Stimulated activated CD4-positive, alpha-beta T cell treated with anti-CD3 and anti-CD28 coated beads, Interleukin-4, amount 100 ng/mL, for 48 hours (primary cell): ENCODE measurements at regions not wholly inside any gene's neighbourhood (a gene's known extent, or its start where the extent isn't known, plus 50 kb on each side); places are given as distances from the start of the nearest gene placed in this dataset.

Experiments used
- DNase-seq, 2 donors: peaks; one replicate each; pipeline ENCODE4 v3.0.0-alpha.2; 2020; ENCODE audit warnings: low read depth in 2 of 2

DNA sequence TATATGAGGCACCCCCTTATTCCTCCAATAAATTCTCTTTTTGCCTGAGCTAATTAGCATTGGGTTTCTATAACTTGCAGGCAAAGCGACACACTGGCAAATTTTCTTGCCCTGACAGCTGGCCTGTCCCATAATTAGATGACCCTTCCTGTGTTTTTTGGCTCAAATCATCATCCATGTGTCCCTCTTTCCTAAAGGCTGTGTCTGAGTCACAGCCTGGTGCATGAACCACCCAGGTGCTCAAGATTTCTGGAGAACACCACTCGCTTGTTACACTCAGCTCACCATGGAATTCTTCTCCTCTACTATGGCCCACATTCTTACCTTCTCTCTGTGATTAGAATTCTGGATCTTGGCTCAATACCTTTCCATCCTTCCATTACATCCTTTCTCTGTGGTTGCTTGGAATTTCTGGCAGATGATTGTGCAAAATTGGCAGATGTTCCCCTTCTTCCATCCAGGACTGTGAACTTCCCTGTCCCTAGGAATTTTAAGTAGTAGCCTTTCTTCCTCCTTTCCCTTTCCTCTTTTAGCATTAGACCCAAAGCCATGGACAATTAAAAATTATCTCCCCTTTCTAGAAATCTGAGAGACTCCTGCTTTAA lies 116.0 kb upstream of the ANKRD1 start:
- DNase-seq, result no peak

- no peak for DNase-seq
These were observed 118.1 kb upstream of the ANKRD1 start for GRCh38 chr10:91038971-91039370.

DNA sequence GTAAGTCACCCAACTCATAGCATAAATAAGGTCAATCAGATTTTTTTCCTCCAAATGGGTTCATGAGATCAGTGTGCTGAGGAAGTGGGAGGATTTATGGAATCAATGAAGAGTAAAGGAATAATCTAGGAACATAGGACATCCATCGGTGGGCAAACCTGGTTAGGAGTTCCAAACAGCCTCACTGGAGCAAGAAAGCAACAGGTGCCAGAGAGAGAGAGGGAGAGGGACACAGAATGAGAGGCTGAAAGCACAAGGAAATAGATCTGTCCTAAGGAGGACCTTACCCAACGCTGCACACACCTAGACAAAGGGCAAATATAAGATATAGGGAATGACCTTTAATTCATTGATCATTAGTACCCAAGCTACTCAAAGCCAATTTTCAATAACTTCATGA lies 119.5 kb upstream of the ANKRD1 start:
- DNase-seq, result no peak

DNA sequence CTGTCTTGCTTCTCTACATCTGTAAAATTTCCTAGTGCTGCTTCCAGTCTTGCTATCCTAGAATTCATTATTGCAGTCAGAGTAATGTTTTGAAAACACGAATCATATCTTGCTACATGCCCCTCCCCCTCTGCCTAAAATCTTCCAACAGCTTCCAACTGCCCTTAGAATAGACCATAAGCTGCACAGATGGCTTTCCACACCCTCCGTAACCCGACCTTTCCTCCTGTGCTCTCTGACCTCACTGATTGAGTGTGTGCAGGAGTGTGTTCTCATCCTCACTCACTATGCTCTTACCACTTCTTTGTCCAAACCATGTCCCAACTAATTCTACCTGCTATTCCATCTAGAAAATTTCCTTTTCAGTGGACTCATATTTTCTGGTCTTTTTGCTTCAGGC lies 121.2 kb upstream of the ANKRD1 start:
- no peak for DNase-seq

GRCh38 chr10:91043173-91043910 lies 122.5 kb upstream of the ANKRD1 start:
- DNase-seq, result no peak

DNA sequence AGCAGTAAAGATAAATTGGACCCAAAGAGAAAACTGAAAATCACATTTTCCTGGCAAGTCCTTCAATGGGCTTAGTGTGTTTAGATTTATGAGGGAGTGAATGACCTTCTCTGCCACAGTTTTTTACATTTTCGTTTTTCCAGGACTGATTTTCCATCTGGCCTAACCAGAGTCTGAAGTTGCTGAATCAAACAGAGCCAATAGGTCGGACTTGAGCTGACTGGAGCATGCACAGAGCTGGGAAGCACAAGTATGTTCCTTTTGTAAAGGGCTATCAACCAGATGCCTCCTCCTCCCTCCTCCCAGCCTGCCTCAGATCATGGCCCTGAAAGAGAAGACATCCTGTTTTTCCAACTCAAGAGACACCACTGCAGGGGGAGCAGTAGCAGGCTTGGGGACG lies 126.0 kb upstream of the ANKRD1 start:
- DNase-seq, result no peak

- DNase-seq, result no peak
These were observed 127.5 kb upstream of the ANKRD1 start for GRCh38 chr10:91048380-91048779.

- no peak for DNase-seq
These were observed 128.6 kb upstream of the ANKRD1 start for GRCh38 chr10:91049296-91049987.

- no peak for DNase-seq
These were observed 129.1 kb upstream of the ANKRD1 start for GRCh38 chr10:91049988-91050360.

DNA sequence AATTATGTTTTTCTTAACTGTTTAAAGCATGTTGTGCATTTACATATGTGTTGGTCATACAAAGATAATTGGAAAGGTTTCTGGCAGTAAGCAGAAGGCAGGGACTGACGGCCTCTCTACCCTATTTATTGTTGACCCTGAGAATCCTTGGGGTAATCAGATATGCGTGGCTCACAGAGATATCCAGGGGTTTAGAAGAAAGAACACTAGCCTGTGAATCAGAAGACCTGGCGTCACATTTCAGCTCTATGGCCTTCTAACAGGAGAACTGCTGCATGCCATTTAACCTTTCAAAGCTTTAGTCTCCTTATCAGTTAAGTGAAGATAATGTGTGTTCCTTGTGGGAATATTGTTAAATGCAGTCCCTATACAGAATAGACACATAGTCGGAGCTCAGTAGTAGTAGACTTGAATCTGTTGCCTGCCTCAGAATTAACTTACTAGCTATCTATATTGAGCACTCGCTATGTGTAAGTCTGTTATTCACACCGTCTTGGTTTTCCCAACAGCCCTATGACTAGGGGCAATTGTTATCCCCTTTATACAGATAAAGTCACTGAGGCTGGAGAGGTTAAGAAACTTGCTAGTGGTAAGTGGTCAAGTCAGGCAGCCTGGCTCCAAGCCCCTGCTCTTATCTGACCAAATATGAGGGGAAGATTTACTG lies 129.6 kb upstream of the ANKRD1 start:
- no peak for DNase-seq

- DNase-seq, result no peak
These were observed 130.9 kb upstream of the ANKRD1 start for GRCh38 chr10:91051829-91052228.

DNA sequence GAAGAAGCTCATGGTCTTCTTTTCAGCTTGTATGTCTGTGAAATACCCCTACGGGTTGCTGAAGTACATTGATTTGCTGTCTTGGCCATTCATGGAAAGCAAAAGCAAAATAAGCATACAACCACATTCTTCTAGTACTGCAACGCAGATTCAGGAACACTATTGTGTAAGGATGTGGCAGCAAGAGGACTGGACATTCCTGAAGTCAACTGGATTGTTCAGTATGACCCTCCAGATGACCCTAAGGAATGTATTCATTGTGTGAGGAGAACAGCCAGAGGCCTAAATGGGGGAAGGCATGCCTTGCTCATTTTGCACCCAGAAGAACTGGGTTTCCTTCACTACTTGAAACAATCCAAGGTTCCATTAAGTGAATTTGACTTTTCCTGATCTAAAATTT lies 133.4 kb upstream of the ANKRD1 start:
- no peak for DNase-seq

DNA sequence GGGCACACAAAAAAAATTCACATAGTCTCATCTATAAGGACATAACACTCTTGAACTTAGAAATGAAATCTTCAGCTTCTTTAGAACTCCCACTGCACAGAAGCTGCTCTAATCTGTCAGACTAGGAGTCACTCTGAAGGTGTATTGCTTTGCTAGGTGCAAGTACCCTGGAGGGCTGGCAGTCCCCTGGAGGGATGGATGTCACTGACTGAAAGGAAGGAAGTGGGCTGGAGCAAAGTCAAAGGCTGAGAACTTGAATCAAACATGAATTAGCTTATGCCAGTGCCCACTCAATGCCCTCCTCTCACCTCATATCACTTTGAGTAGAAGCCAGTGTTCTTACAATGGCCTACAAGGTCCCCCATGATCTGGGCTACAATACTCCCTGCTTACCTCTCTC lies 140.3 kb upstream of the ANKRD1 start:
- DNase-seq, result no peak

GRCh38 chr10:91061608-91062007 lies 140.7 kb upstream of the ANKRD1 start:
- no peak for DNase-seq

DNA sequence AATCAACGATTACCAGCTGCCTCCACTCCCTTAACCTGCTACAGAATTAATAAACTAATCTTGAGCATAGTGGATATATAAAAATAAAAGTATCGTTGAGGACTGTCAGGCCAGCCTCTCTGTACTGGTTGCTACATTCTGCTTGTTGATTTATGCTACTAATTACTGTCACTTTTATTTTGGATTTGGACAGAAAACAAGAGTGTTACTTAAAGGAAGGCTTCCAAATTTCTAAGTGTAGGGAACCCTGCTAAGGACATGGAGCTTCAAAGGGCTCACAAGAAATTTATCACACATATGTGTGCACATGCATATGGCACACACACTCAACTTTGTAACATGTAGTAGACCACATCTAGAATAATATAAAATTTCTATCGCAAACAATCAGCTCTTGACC lies 141.2 kb upstream of the ANKRD1 start:
- DNase-seq, result no peak

- DNase-seq, result no peak
These were observed 148.7 kb upstream of the PCGF5 start for GRCh38 chr10:91071786-91072185.

- DNase-seq, result no peak
These were observed 147.0 kb upstream of the PCGF5 start for GRCh38 chr10:91073286-91073979.

DNA sequence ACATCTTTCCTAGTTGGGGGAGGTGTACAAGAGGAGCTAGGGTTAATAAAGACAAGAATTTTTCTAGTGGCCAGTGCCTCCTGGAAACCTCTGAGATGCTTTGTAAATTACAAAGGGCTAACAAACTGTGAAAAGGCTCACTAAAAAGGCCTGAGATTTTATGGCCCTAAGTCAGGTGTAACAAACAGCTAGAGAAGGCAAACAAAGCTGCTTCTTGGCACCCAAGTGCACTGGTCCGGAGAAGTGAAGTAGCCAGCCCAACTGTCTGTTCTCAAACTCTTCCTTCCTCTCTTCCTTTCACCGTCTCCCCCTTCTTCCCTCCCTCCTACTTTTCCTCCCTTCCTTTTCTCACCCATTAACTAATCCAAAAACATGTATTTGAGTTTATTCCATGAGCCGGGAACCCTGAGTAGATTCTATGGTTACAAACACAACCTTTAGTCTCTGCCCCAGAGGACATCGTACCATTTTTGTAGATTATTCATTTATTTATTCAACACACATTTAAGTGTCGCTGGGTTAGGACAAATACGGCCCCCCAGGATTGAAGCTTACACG lies 143.4 kb upstream of the PCGF5 start:
- no peak for DNase-seq

DNA sequence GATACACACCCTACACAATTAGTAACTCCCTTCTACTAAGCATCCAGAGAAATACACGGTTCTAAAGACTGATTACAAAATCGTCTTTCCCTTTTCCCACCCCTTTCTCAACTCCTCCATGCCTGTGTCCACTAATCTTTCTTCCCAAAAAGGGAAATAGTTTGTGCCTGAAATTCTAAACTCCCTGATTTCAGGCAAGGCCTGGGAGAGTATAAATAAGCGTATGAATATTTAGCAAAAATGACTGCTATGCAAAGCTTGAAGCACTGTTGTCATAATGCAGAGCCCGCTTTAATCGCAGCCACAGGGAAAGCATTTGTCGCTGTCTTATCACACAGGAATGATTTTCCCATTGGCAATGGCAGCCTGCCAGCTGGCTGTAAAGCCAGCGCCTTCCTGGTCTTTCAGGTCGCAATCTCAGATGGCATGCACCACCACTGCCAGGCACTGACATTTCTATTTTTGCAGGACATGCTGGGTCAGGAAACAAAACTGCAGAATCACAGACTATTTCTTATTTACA lies 142.9 kb upstream of the PCGF5 start:
- no peak for DNase-seq

- no peak for DNase-seq
These were observed 139.7 kb upstream of the PCGF5 start for GRCh38 chr10:91080776-91081175.

GRCh38 chr10:91082447-91082846 lies 138.0 kb upstream of the PCGF5 start:
- no peak for DNase-seq
